Loucy (cell line): ENCODE measurements at regions not wholly inside any gene's neighbourhood (a gene's known extent, or its start where the extent isn't known, plus 50 kb on each side); places are given as distances from the start of the nearest gene placed in this dataset.

Experiments used
- CTCF ChIP-seq: fragments of 200-600 bp; sonication (generic); conservative IDR thresholded peaks from 2 replicates; pipeline ENCODE4 v1.5.1; 2014; ENCODE audit warnings: mild to moderate bottlenecking, antibody characterized with exemption, low read length
- EZH2phosphoT487 ChIP-seq: fragments of 200-600 bp; IDR thresholded peaks from 2 replicates; pipeline ENCODE4 v1.6.1; 2018; ENCODE audit warnings: antibody characterized with exemption, mild to moderate bottlenecking, moderate library complexity, borderline replicate concordance

DNA sequence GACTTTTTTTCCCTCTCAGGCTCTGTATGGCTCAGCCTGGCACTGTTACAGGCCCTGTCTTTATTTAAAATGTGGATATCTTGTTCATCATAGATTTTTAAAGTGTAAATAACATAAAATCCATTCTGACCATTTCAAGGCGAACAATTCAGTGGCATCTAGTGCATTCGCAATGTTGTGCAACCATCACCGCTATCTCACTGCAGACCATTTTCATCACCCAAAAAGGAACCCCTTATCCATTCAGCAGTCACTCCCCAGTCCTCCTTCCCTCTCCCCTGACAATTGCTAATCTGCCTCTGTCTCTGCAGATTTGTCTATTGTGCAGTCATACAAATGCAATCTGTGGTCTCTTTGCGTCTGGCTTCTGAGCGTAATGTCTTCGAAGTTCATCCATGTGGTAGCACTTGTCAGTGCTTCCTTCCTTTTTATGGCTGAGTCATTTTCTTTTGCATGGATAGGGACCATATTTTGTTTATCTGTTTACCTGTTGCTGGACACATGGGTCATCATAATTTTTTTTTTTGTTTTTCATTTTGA lies 148.8 kb upstream of the LHX5 start:
- TF ChIP-seq CTCF (no peak), EZH2phosphoT487 (no peak)
